ENCODE measurements at regions not wholly inside any gene's neighbourhood (a gene's known extent, or its start where the extent isn't known, plus 50 kb on each side); places are given as distances from the start of the nearest gene placed in this dataset.
"Not testable (repeated sequence)": the region's sequence is repeated elsewhere in the genome, so short reads cannot be mapped to it uniquely, and the experiment has no call there.

GRCh38 chr15:91634179-91634578 lies 219.3 kb upstream of the SLCO3A1 start:
- Mint-ChIP-seq H3K27ac (no peak overlapping the region), H3K9me3 (peaks cover 4% of the 10 kb centered on the region), H3K4me3 (no peak overlapping the region), H3K36me3 (ENCODE audit: low read depth) (no peaks in the 10 kb centered on the region), H3K27me3 (no peaks in the 10 kb centered on the region), H3K4me1 (no peaks in the 10 kb centered on the region)
- POLR2A ChIA-PET, result no interaction called here
- DNase-seq, result no peak
- CTCF ChIA-PET, result no interaction called here

GRCh38 chr15:91635080-91635479 lies 218.4 kb upstream of the SLCO3A1 start:
- CTCF ChIA-PET, result no interaction called here
- peaks cover 4% of the 10 kb centered on the region for H3K9me3 Mint-ChIP-seq
- POLR2A ChIA-PET, result no interaction called here

DNA sequence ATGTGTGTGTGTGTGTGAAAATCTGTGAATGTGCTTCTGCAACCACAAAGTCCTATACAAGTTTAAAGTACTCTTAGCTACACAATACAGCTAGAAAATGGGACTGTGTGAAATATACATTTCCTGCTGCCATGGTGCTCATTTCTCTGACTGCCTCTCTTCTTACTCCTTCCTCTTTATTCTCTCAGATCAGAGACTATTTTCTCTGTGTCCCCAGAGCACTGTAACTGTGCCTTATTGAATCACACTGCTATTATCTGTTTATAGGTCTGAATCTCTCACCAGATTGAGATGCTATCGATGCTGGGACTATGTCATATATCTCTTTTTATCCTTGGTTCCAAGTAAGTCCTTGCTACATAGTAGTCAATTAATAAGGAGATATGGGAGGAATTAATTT lies 217.9 kb upstream of the SLCO3A1 start:
- POLR2A ChIA-PET, result no interaction called here

More at GRCh38 chr15:91635080-91635479, 218.4 kb upstream of the SLCO3A1 start:
- Mint-ChIP-seq H3K4me3 (no peak overlapping the region), H3K27me3 (no peaks in the 10 kb centered on the region), H3K4me1 (no peaks in the 10 kb centered on the region), H3K27ac (no peak overlapping the region), H3K36me3 (ENCODE audit: low read depth) (no peaks in the 10 kb centered on the region)
- no peak for DNase-seq

DNA sequence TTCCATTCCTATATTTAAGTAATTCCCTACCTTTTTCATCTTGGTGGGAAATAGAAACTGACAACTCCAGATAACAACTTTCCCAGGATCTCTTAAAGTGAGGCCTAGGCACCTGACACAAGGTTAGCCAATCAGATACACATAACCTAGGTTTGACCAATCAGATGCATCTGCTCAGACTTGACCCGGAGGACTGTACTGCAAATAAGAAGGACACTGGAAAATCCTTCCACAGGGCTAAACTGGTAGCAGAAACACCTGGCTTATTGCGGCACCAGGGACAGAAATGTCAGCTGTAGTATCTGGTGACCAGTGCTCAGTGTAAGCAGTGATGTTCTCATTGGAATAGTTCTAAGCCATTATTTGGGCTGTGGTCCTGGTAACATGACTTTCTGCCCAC lies 204.5 kb upstream of the SLCO3A1 start:
- Mint-ChIP-seq H3K9me3 (no peaks in the 10 kb centered on the region), H3K4me1 (no peaks in the 10 kb centered on the region), H3K27ac (no peak overlapping the region), H3K36me3 (ENCODE audit: low read depth) (no peaks in the 10 kb centered on the region), H3K4me3 (no peak overlapping the region), H3K27me3 (peaks cover 6% of the 10 kb centered on the region)
- POLR2A ChIA-PET, result no interaction called here
- DNase-seq, result no peak
- CTCF ChIA-PET, result no interaction called here

More for the DNA sequence above, 217.9 kb upstream of the SLCO3A1 start:
- Mint-ChIP-seq H3K9me3 (peaks cover 4% of the 10 kb centered on the region), H3K4me3 (no peak overlapping the region), H3K4me1 (no peaks in the 10 kb centered on the region), H3K27me3 (no peaks in the 10 kb centered on the region), H3K27ac (no peak overlapping the region), H3K36me3 (ENCODE audit: low read depth) (no peaks in the 10 kb centered on the region)
- DNase-seq, result no peak
- CTCF ChIA-PET, result no interaction called here

DNA sequence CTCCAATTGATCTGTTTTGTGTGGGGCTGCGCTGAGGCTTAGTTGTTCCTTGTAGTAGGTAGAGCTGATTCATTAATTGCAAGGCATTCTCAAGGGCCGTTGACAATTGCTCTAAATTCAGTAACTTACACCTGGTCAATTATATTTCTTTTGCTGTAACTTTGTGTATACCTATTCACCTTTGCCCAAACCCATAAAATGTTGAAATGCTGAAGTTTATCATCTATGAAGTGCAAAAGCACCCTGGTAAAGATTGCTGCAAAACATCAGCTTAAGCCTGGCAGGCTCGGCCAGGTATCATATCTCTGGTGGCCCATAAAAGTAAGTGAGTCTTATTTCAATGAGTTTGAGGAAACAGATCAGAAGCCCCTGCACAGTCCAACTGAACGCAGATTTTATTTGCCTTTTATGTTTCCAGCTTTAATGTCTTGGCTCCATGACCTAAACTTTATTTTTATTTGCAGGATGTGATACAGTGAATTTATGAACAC lies 203.6 kb upstream of the SLCO3A1 start:
- H3K9me3 Mint-ChIP-seq, result no peaks in the 10 kb centered on the region
- no peak overlapping the region for H3K27ac Mint-ChIP-seq
- ChIA-PET POLR2A (no interaction called here), CTCF (no interaction called here)
- no peaks in the 10 kb centered on the region for H3K4me1 Mint-ChIP-seq
- DNase-seq, result no peak
- no peak overlapping the region for H3K4me3 Mint-ChIP-seq
- H3K27me3 Mint-ChIP-seq, result peaks cover 6% of the 10 kb centered on the region
- no peaks in the 10 kb centered on the region for H3K36me3 Mint-ChIP-seq (ENCODE audit: low read depth)

DNA sequence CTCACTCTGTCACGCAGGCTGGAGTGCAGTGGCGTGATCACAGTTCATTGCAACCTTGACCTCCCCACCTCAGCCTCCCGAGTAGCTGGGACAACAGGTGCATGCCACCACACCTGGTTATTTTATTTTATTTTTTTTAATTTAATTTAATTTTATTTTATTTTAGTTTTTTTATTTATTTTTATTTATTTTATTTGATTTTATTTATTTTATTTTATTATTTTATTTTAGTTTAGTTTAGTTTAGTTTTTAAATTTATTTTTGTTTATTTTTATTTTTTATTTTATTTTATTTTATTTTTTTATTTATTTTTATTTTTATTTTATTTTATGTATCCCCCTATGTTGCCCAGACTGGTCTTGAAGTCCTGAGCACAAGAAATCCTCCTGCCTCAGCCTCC lies 202.3 kb upstream of the SLCO3A1 start:
- ChIA-PET CTCF (no interaction called here), POLR2A (no interaction called here)
- no peak overlapping the region for H3K27ac Mint-ChIP-seq
- H3K4me3 Mint-ChIP-seq, result no peak overlapping the region
- no peaks in the 10 kb centered on the region for H3K9me3 Mint-ChIP-seq
- no peak for DNase-seq
- H3K4me1 Mint-ChIP-seq, result peaks cover 3% of the 10 kb centered on the region
- no peaks in the 10 kb centered on the region for H3K36me3 Mint-ChIP-seq (ENCODE audit: low read depth)
- peaks cover 14% of the 10 kb centered on the region for H3K27me3 Mint-ChIP-seq

- H3K27ac Mint-ChIP-seq, result no peak overlapping the region
- POLR2A ChIA-PET, result no interaction called here
- peaks cover 22% of the 10 kb centered on the region for H3K27me3 Mint-ChIP-seq
- H3K9me3 Mint-ChIP-seq, result no peaks in the 10 kb centered on the region
- no peaks in the 10 kb centered on the region for H3K36me3 Mint-ChIP-seq (ENCODE audit: low read depth)
- DNase-seq, result no peak
- CTCF ChIA-PET, result no interaction called here
- no peak overlapping the region for H3K4me3 Mint-ChIP-seq
- peaks cover 3% of the 10 kb centered on the region for H3K4me1 Mint-ChIP-seq
Measured at GRCh38 chr15:91652610-91653207, 200.8 kb upstream of the SLCO3A1 start.

DNA sequence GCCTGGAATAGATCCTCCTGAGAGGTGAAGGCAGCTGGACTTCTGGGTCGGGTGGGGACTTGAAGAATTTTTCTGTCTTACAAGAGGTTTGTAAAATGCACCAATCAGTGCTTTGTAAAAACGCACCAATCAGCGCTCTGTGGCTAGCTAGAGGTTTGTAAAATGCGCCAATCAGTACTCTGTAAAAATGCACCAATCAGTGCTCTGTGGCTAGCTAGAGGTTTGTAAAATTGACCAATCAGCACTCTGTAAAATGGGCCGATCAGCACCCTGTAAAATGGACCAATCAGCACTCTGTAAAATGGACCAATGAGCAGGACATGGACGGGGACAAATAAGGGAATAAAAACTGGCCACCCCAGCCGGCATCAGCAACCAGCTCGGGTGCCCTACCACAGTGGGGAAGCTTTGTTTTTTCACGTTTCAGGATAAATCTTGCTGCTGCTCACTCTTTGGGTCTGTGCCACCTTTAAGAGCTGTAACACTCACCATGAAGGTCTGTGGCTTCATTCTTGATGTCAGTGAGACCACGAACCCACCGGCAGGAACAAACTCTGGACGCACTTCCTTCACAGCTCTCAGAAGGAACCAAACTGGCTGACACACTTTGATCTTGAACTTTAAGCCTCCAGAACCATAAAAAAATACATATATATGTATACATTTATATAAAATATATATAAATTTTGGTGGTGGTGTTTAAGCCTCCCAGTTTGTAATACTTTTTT lies 197.8 kb upstream of the SLCO3A1 start:
- H3K9me3 Mint-ChIP-seq; H3K4me3 Mint-ChIP-seq; DNase-seq; H3K36me3 Mint-ChIP-seq (ENCODE audit: low read depth); POLR2A ChIA-PET; H3K27ac Mint-ChIP-seq: not testable (repeated sequence)
- CTCF ChIA-PET, result interaction anchor here (1.7 kb wide), 1 partner anchor 51 kb away, joined by 5 read pairs; no protein-coding TSS in a partner anchor
- H3K4me1 Mint-ChIP-seq, result peaks cover 11% of the 10 kb centered on the region
- H3K27me3 Mint-ChIP-seq, result peaks cover 34% of the 10 kb centered on the region

- no peak for DNase-seq
- no peaks in the 10 kb centered on the region for H3K36me3 Mint-ChIP-seq (ENCODE audit: low read depth)
- H3K27ac Mint-ChIP-seq, result no peak overlapping the region
- H3K4me1 Mint-ChIP-seq, result peaks cover 13% of the 10 kb centered on the region
- no peaks in the 10 kb centered on the region for H3K9me3 Mint-ChIP-seq
- ChIA-PET POLR2A (no interaction called here), CTCF (interaction anchor here (1.2 kb wide), 1 partner anchor 46 kb away, joined by 6 read pairs; no protein-coding TSS in a partner anchor)
- H3K27me3 Mint-ChIP-seq, result peaks cover 27% of the 10 kb centered on the region
- no peak overlapping the region for H3K4me3 Mint-ChIP-seq
Measured at GRCh38 chr15:91660174-91660649, 193.3 kb upstream of the SLCO3A1 start.

- no peak for DNase-seq
- peaks cover 5% of the 10 kb centered on the region for H3K27me3 Mint-ChIP-seq
- no peaks in the 10 kb centered on the region for H3K9me3 Mint-ChIP-seq
- peaks cover 10% of the 10 kb centered on the region for H3K4me1 Mint-ChIP-seq
- ChIA-PET POLR2A (no interaction called here), CTCF (no interaction called here)
- H3K36me3 Mint-ChIP-seq (ENCODE audit: low read depth), result no peaks in the 10 kb centered on the region
- H3K27ac Mint-ChIP-seq, result no peak overlapping the region
- no peak overlapping the region for H3K4me3 Mint-ChIP-seq
Measured at GRCh38 chr15:91664224-91664836, 189.2 kb upstream of the SLCO3A1 start.

DNA sequence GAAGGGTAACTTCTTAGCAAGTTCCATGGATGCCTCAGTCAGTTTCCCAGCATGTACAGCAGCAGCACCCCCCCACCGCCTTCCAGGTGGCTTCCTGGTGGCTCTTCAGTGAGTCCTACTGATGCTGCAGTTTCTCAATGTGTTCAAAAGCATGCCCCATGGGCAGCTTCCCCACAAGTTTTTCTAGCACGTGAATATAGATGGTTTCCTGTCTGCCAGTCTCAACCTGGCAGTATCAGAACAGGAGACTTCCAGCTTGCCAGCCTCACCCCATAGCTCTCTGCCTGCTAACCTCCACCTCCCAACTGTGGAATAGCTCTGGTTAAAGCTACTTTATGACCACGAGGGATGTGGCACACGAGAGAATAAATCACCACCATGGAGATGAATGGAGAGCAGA lies 188.3 kb upstream of the SLCO3A1 start:
- Mint-ChIP-seq H3K9me3 (no peaks in the 10 kb centered on the region), H3K4me3 (no peak overlapping the region), H3K27me3 (peaks cover 1% of the 10 kb centered on the region), H3K36me3 (ENCODE audit: low read depth) (no peaks in the 10 kb centered on the region), H3K4me1 (peaks cover 5% of the 10 kb centered on the region), H3K27ac (no peak overlapping the region)
- ChIA-PET CTCF (no interaction called here), POLR2A (no interaction called here)
- DNase-seq, result no peak

DNA sequence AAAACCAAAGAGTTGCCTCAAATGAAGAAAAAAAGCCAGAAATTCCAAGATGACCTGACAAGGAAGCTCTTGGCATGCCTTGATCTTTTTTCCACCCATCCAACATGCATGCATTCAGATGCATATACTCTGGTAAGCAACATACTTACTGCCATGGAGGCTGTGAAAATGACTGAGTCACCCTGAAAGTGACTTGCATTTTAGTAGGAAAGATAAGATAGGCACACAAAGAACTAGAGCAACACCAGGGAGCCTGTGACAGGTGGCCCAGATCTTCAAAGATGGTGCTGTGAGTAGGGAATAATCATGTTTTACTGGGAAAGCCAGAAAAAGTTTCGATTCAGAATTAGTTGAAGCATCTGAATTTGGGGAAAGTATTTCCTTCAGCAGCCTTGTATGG lies 185.1 kb upstream of the SLCO3A1 start:
- POLR2A ChIA-PET, result no interaction called here

GRCh38 chr15:91670108-91670507 lies 183.4 kb upstream of the SLCO3A1 start:
- no peaks in the 10 kb centered on the region for H3K36me3 Mint-ChIP-seq (ENCODE audit: low read depth)
- no peaks in the 10 kb centered on the region for H3K4me1 Mint-ChIP-seq
- H3K27ac Mint-ChIP-seq, result no peak overlapping the region
- ChIA-PET POLR2A (no interaction called here), CTCF (no interaction called here)
- peaks cover 6% of the 10 kb centered on the region for H3K27me3 Mint-ChIP-seq
- H3K9me3 Mint-ChIP-seq, result peaks cover 4% of the 10 kb centered on the region
- H3K4me3 Mint-ChIP-seq, result no peak overlapping the region
- no peak for DNase-seq

More for the DNA sequence above, 185.1 kb upstream of the SLCO3A1 start:
- H3K27ac Mint-ChIP-seq, result no peak overlapping the region
- no peaks in the 10 kb centered on the region for H3K27me3 Mint-ChIP-seq
- H3K9me3 Mint-ChIP-seq, result no peaks in the 10 kb centered on the region
- H3K36me3 Mint-ChIP-seq (ENCODE audit: low read depth), result no peaks in the 10 kb centered on the region
- no peak for DNase-seq
- no peaks in the 10 kb centered on the region for H3K4me1 Mint-ChIP-seq
- CTCF ChIA-PET, result interaction anchor here (1.5 kb wide), 1 partner anchor 38 kb away, joined by 3 read pairs; no protein-coding TSS in a partner anchor
- no peak overlapping the region for H3K4me3 Mint-ChIP-seq

Data from activated CD4-positive, alpha-beta memory T cell treated with anti-CD3 and anti-CD28 coated beads, Interleukin-2, amount 10 ng/mL, durations not matched to agents 7 days and 5 days (primary cell).